GM12873 (cell line): ENCODE measurements at regions not wholly inside any gene's neighbourhood (a gene's known extent, or its start where the extent isn't known, plus 50 kb on each side); places are given as distances from the start of the nearest gene placed in this dataset.

ENCODE experiments used
- CTCF ChIP-seq: IDR thresholded peaks from 2 replicates; pipeline ENCODE4 v1.5.1; 2012; ENCODE audit warnings: low read depth, mild to moderate bottlenecking, moderate library complexity, low read length, control low read depth; ENCODE audit not compliant: insufficient read depth; ENCODE audit errors: missing control alignments

- peak; percentile 51 for TF ChIP-seq CTCF
These were observed 152.9 kb downstream of the SOD2 start for GRCh38 chr6:159540152-159540551.

DNA sequence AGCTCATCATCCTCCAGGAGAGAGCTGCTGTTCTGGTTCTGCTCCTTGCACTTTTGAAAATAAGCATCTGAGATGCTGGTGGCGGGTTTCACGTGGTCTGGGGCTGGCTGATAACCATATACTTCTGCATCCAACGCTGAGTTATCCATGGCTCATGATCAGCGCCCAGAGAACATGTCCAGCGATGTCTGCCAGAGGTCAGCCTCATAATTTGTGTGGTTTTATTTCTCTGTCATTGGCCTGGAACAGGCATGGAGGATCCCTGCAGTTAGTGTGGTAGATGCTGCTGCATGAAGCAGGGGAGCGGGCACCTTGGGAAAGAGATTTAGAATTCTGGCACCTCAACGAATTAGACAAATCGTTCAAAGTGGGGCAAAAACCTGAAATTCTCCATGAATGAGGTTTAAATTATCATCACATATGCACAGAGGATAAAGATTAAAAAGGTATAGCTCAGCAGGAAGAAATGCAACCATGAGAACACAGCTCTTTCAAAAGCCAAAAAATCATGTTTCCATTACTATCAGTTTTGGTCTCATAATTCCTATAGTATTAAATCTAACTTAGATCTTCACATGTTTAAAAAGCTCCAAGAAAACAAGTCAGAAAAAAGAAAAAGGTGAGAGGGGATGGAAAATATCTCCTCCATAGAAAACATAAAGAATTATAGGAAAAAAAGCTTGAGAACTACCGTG lies 157.2 kb downstream of the SOD2 start:
- no peak for TF ChIP-seq CTCF

DNA sequence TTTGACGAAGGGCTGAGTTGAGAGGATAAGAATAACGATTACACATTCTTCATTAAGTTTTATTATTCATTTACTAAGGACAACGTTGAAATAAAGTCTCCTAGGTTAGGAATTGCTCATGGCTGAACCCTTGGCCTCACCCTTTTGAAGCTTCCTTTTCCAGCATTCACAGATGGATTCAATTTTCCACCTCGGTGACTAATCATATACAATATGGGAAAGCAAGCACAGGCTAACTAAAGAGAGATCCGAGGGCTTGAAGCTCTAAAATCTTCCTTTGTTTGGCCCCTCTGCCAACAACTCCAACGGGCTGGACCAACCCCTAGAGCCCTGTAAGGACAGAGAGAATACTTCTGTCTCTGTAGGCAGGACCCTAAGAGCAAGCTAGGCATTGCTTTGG lies 159.5 kb downstream of the SOD2 start:
- no peak for TF ChIP-seq CTCF

DNA sequence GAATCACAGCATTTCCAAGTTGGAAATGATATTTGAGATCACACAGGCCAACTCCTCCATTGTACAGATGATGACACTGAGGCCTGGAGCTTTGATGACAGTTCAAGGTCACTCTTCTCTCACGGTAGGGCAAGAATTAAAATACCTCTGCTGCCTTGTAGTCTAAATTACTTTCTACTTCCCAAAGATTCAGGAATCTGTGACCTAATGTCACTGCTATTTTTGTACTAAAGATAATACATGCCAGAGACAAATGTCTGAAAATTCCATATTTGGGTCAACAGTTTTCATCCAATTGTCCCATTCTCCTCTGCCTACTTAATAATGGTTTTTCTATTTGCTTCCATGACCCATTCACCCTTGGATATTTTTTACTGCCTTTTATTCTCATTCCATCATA lies 160.0 kb downstream of the SOD2 start:
- no peak for TF ChIP-seq CTCF

DNA sequence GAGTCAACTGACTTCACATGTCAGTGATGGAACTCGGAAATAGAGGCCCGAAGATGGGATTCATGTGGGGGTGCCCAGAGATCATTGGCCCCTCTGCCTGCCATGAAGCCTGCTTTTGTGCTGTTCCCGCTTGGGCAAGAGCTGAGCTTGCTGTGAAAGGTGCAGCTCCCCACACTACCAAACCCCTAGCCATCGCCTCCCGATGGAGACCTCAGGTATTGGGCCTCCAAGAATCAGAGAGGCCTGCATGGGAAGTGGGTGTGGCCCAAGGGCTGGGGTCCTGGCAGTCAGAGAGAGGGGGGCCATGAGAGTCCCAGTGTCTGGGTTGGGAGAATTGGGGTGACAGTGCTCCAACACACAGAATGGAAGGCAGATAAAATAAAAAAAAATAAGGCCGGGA lies 160.9 kb downstream of the SOD2 start:
- no peak for TF ChIP-seq CTCF

DNA sequence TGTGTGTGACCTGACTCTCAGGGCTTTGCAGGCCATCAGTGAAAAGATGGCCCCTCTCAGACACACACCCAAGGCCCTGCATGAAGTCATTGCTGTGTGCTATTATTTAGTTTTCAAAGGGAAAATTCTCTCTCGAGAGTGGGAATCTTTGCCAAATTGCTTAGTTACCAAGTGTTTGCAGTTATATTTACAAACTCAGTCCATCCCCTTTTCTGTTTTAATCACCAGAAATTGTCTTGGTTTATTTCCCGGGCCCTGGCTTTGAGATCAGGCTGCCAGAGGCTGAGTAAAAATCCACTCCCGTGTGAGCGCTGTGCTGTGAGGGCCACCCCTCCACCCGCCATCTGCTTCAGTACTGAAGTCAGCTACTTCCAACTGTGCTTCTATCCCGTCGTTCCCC lies 163.1 kb downstream of the SOD2 start:
- TF ChIP-seq CTCF: no peak

GRCh38 chr6:159527351-159527750 lies 165.7 kb downstream of the SOD2 start:
- TF ChIP-seq CTCF: no peak

GRCh38 chr6:159525445-159526025 lies 167.5 kb downstream of the SOD2 start:
- no peak for TF ChIP-seq CTCF
